Hematopoietic multipotent progenitor cell treated with erythropoietin and hydrocortisone succinate and interleukin-3 and kit ligand, for 15 days (in vitro differentiated cells): ENCODE measurements at regions not wholly inside any gene's neighbourhood (a gene's known extent, or its start where the extent isn't known, plus 50 kb on each side); places are given as distances from the start of the nearest gene placed in this dataset.
"Not testable (repeated sequence)": the region's sequence is repeated elsewhere in the genome, so short reads cannot be mapped to it uniquely, and the experiment has no call there.

Experiments
- DNase-seq: peaks from one replicate; pipeline ENCODE4 v3.0.0-alpha.2; 2015; ENCODE audit warnings: low spot score

DNA sequence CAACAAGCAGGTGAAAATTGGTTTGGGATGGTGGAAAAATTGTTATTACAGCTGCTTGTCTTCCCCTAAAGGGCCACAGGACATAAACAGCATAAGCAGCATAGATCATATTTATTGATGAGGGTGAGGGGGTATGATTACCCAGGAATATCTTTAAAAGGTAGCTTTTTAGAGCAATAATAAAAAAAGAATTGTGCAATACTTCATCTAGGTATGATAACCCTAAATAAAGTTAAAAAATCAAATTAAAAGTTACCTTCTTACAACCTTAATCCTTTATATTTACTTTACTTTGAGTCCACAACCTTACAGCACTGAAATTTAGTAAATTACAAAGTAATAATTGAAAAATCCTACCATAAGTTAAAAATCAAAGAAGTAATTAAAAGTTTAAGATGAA is 653.3 kb upstream of the RGS18 start:
- DNase-seq: no peak

GRCh38 chr1:191508239-191508638 is 650.0 kb upstream of the RGS18 start:
- DNase-seq: no peak

DNA sequence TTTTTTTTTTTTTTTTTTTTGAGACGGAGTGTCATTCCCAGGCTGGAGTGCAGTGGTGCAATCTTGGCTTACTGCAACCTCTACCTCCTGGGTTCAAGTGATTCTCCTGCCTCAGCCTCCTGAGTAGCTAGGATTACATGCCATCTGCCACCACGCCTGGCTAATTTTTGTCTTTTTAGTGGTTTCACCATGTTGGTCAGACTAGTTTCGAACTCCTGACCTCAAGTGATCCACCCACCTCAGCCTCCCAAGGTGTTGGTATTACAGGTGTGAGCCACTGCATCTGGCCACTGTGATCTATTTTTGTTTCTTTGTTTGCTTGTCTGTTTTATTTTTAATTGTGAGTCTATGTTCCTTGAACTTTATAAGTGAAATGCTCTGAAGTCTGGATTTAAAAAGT is 646.8 kb upstream of the RGS18 start:
- DNase-seq: not testable (repeated sequence)

DNA sequence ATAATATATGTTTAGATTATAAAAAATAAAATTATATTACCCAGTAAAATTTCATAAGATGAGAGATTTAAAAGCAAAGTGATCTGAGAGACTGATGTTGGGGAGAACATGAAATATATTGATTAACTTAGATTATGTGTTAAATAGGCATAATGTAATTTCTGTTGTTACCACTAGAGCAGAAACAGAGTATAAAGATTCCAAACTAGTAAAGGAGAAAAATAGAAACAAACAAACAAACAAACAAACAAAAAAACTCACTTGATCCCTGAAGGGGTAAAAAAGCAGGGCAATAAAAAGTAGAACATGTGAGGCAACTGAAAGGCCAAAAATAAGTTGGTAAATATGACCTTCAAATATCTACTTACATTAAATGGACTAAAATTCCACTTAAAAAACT is 640.4 kb upstream of the RGS18 start:
- no peak for DNase-seq

DNA sequence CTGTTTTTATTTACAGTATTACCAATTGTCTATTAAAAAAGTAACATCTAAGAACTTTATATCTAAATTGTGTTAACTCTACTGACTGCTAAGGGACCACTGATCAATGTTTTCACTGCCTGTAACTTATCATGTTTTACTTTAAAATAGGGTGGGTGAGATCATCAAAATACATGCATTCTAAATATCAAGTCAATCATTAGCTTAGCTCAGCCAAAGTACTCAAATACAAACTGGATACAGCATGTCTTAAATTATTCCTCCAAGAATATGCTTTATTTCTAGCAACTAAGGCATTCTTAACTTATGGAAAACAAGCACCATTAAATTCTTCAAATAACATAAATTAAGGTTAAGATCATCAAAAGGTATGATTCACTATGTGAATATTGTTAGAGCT is 638.7 kb upstream of the RGS18 start:
- no peak for DNase-seq

GRCh38 chr1:191520345-191520744 is 637.9 kb upstream of the RGS18 start:
- no peak for DNase-seq

- DNase-seq: not testable (repeated sequence)
Observed at GRCh38 chr1:191525944-191526343, 632.3 kb upstream of the RGS18 start.

DNA sequence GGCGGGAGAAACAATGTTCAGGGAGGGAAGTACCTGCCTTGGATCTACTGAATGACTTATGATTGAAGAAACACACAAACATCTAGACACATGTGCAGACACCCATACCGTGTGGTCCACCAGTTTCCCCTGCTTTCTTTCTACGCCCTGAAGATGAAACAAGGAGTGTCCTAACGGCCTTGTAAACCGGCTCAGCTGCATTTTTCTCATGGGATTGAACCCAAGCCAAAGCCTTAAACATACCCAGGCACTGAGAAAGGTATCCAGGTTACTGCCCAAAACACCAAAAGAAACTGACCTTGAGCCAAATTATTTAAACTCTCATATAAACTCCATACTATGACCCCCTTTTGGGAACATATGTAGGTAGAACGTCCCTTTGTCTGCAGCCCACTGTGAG is 630.0 kb upstream of the RGS18 start:
- DNase-seq: no peak

DNA sequence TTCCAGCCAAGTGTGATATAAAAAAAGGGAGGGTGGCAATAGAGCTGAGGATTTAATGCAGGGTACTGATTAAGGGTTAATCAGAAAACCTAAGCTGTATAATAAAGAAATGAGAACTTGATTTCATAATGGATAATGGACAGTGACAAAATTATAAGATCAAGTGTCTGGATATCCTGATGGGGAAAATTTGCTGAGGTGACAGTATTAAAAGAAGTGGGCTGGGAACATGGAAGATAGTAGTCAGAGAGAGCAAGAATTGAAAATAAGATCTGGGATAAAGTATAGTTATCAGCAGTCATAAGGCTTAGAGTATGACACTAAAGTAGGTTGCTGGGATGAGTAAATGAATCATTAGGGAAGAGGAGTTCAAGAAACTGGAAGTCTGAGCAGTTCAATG is 627.3 kb upstream of the RGS18 start:
- DNase-seq: no peak

GRCh38 chr1:191533254-191533653 is 625.0 kb upstream of the RGS18 start:
- DNase-seq: no peak

DNA sequence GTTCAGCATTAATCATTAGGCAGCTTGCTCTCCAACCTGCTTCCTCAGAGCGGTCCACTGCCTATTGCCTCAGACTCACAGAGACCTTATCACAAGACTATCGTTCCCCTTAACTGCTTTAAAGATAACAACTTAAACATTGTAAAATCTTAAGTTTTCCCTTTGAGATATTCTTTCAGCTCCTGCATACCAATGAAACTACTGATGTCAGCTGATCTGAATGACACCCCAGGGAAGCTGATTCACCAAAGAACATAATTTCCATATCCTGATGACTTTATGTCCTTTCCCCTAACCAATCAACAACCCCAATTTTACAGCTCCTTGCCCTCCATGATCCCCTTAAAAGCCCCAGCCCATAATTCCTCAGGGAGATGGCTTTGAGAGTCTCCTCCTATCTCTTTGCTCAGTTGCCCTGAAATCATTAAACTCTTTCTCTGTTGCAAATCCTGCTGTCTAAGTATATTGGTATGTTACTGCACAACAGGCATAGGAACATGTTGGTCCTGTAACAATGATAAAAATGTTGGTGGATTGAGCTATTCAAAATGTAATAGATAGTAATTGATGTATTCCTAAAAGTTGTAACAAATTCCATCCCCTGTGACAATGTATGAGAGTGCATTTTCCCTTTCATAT is 621.4 kb upstream of the RGS18 start:
- no peak for DNase-seq

DNA sequence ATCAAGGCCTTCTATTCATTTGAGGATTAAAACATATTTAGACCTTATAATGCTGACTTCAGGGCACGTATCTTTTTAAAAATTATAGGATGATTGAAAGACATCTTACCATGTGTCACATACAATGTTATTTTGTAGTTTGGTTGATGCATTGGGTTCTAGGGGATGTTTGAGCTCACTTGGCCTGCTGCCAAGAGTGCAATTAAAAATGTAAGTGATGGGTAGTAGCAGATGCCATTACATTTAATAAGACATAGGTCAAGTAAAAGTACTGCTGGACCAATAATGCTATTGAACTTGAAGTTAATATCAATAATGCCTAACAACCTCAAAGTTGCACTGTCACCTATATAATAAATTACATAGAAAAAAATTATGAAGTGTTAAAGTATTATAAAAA is 616.5 kb upstream of the RGS18 start:
- no peak for DNase-seq

- no peak for DNase-seq
Observed at GRCh38 chr1:191542444-191542843, 615.8 kb upstream of the RGS18 start.

DNA sequence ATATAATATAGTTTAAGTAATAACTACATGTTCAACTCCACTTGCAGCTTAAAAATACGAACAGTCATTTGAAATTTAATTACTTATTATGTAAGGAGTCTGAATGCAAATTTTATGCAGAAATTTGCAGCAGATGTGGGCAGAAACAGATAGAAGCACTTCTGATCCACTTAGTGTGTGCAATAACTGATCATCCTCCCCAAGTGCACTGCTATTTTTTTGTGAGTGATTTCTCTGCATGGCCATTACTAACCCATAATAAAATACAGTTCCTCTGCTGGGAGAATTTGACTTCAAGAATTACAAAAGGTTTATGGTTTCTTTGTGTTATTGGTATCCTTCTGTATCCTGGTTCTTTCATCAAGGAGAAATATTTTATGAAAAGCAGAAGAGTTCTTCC is 611.5 kb upstream of the RGS18 start:
- no peak for DNase-seq

DNA sequence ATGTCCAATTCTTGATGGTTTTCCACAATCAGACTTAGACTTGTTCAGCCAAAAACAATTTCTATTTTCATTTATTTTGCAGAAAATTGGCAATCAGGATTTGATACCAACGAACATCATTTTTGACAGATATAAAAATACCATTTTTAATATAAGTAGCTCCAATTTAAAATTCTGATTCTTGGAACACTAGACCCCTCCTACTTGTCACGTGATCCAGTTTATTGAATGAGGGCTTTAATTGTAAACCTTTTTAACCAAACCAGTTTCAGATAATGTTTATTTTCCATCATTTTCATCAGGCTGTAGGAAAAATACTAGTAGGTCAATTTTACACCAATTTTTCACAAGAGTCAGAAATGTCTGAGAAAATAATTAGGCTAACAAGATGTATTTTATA is 607.2 kb upstream of the RGS18 start:
- DNase-seq: no peak

GRCh38 chr1:191558379-191558778 is 599.9 kb upstream of the RGS18 start:
- no peak for DNase-seq

GRCh38 chr1:191561276-191561675 is 597.0 kb upstream of the RGS18 start:
- DNase-seq: no peak

- no peak for DNase-seq
Observed at GRCh38 chr1:191564275-191564674, 594.0 kb upstream of the RGS18 start.

DNA sequence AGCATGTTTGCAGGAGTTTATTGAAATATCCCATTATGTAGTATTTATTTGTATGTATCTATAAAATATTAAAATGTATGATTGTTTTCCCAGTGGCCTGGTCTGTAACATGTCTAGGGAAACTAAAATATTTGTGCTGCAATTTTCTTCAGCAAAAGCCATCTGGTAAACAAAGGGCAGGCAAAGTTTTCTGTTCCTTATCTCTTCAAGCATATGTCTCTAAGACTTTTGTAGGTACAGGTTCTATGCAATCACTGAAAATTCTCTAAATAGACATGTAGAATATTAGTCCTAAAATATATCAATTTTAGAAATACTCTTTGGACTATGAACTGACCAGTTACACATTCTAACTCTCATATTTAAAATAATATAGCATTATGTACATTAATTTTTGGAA is 585.8 kb upstream of the RGS18 start:
- DNase-seq: no peak

GRCh38 chr1:191575180-191575579 is 583.1 kb upstream of the RGS18 start:
- DNase-seq: no peak

DNA sequence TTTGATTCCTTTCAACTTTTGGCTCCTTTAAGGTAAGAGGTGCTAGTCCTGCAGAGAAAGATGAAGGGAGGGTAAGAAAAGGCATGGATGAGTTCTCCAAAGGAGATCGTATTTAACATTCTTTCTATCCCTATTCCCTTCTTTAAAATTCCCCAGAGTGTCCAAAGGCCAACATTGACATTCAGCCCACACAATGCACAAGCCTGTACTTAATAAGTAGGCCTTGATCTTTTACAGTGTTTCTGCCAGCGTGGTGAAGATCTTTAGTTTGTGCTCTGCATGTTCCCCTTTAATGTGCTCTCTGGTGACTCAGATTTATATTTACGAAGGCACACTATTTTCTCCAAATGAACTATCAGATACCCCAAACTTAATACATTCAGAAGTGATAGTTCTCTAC is 582.5 kb upstream of the RGS18 start:
- DNase-seq: no peak

- no peak for DNase-seq
Observed at GRCh38 chr1:191577213-191577612, 581.0 kb upstream of the RGS18 start.

DNA sequence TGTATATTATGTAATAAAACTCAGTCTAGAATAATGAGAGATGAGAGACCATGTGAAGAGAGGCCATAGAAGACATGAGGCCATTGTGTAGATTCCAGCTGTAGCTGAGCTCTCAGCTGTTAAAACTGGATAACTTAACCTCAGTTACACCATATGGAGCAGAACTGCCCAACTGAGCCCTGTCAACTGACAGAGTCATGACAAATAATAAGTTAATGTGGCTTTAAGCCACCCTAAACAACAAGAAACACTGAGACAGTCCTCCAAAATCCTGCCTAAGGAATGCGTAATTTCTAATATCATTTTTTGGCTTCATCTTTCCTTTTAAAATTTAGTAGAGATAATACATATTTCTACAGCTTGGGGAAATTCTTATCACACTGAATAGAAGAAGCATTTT is 580.0 kb upstream of the RGS18 start:
- DNase-seq: no peak

- no peak for DNase-seq
Observed at GRCh38 chr1:191579019-191579418, 579.2 kb upstream of the RGS18 start.

DNA sequence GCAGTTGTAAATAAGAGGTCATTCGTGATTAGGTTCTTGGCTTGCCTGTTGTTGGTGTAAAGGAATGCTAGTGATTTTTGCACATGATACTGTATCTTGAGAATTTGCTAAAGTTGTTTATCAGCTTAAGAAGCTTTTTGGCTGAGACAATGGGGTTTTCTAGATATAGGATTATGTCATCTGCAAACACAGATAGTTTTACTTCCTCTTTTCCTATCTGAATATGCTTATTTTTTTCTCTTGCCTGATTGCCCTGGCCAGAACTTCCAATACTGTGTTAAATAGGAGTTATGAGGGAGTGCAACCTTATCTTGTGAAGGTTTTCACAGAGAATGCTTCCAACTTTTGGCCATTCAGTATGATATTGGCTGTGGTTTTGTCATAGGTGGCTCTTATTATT is 576.1 kb upstream of the RGS18 start:
- DNase-seq: no peak
